ENCODE measurements at regions not wholly inside any gene's neighbourhood (a gene's known extent, or its start where the extent isn't known, plus 50 kb on each side); places are given as distances from the start of the nearest gene placed in this dataset.

- TF ChIP-seq, protein P1, sequence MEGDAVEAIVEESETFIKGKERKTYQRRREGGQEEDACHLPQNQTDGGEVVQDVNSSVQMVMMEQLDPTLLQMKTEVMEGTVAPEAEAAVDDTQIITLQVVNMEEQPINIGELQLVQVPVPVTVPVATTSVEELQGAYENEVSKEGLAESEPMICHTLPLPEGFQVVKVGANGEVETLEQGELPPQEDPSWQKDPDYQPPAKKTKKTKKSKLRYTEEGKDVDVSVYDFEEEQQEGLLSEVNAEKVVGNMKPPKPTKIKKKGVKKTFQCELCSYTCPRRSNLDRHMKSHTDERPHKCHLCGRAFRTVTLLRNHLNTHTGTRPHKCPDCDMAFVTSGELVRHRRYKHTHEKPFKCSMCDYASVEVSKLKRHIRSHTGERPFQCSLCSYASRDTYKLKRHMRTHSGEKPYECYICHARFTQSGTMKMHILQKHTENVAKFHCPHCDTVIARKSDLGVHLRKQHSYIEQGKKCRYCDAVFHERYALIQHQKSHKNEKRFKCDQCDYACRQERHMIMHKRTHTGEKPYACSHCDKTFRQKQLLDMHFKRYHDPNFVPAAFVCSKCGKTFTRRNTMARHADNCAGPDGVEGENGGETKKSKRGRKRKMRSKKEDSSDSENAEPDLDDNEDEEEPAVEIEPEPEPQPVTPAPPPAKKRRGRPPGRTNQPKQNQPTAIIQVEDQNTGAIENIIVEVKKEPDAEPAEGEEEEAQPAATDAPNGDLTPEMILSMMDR (IDR thresholded peaks at IDR 0.05), result no peak
- TF ChIP-seq POLR2A (IDR thresholded peaks at IDR 0.05), result no peak
Observed at GRCh38 chr14:101191101-101191720, 287.7 kb upstream of the RTL1 start.
